ENCODE measurements at regions not wholly inside any gene's neighbourhood (a gene's known extent, or its start where the extent isn't known, plus 50 kb on each side); places are given as distances from the start of the nearest gene placed in this dataset.

DNA sequence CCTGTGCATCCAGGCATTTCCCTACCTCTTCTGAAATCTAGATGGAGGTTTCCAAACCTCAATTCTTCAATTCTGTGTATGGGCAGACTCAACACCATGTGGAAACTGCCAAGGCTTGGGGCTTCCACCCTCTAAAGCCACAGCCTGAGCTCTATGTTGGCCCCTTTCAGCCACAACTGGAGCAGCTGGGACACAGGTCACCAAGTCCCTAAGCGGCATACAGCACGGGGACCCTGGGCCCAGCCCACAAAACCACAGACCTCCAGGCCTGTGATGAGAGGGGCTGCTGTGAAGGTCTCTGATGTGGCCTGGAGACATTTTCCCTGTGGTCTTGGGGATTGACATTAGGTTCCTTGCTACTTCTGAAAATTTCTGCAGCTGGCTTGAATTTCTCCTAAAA is 255.4 kb downstream of the TDRD15 start:
- TF ChIP-seq SP1 (IDR thresholded peaks at IDR 0.05) (no peak), FOXK2 (IDR thresholded peaks at IDR 0.05) (no peak), LEF1 (IDR thresholded peaks at IDR 0.05; ENCODE audit: borderline replicate concordance) (no peak), FOXM1 (IDR thresholded peaks at IDR 0.05; ENCODE audit: borderline replicate concordance) (no peak), ARNT (IDR thresholded peaks at IDR 0.05) (no peak), SUZ12 (IDR thresholded peaks at IDR 0.05) (no peak)
- TF ChIP-seq, protein P1, sequence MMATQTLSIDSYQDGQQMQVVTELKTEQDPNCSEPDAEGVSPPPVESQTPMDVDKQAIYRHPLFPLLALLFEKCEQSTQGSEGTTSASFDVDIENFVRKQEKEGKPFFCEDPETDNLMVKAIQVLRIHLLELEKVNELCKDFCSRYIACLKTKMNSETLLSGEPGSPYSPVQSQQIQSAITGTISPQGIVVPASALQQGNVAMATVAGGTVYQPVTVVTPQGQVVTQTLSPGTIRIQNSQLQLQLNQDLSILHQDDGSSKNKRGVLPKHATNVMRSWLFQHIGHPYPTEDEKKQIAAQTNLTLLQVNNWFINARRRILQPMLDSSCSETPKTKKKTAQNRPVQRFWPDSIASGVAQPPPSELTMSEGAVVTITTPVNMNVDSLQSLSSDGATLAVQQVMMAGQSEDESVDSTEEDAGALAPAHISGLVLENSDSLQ (IDR thresholded peaks at IDR 0.05): no peak
